ENCODE measurements at regions not wholly inside any gene's neighbourhood (a gene's known extent, or its start where the extent isn't known, plus 50 kb on each side); places are given as distances from the start of the nearest gene placed in this dataset.

DNA sequence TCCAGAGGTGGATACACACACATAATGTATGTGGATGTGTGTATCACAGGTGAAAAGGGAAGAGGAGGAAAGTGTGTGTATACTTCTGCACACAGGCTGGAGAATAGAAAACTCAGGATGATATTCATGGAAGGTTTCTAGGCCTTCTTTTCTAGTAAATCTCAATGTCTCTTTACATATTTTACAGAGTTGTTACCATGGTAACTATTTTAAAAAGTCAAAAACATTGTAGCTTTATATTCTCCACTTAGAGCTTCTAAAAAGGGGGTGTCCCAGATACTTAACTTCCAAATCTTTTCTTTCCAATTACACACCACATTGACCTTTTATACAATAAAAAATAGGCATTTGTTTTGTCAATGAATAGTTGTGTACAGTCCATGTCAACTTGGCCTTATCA is 604.8 kb upstream of the LCORL start:
- Histone ChIP-seq H3K27me3 (no peaks in the 10 kb centered on the region), H3K27ac (no peak overlapping the region), H3K4me3 (no peak overlapping the region), H3K4me1 (replicated peaks in 1 of 2) (no peaks in the 10 kb centered on the region), H3K36me3 (replicated peaks in 1 of 2) (no peaks in the 10 kb centered on the region), H3K9me3 (replicated peaks in 1 of 3) (no peaks in the 10 kb centered on the region)
- intact Hi-C loops (cut with DNase I): no loop called here
- TF ChIP-seq CTCF (IDR thresholded peaks at IDR 0.05) (no peak), POLR2A (IDR thresholded peaks at IDR 0.05) (no peak)
- DNase-seq: no peak

DNA sequence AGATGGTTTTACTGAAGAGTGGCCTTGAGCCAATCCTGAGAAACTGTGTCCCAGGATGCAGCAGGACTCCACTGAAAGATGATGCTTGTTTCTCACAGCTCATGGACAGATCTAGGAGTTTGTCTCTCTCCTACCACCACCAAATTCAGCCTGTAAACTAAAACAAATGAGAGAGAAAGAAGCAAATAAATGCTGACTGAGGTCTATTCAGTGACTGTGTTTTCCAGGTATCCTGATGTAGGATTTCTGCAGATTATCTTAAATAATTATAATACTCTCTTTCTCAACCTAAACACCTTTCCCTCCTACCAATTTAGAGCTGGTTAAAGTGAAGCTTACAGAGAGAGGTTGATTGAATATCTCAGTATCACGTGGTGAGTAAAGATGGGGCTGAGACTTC is 599.6 kb upstream of the LCORL start:
- H3K36me3 ChIP-seq (replicated peaks in 1 of 2): no peaks in the 10 kb centered on the region
- 53 to 71% (median 65%) methylated on average over 1 of the region's 1 CpG for WGBS, 4 donors
- no peak for TF ChIP-seq CTCF (IDR thresholded peaks at IDR 0.05)
- no peak for TF ChIP-seq POLR2A (IDR thresholded peaks at IDR 0.05)
- H3K27me3 ChIP-seq: no peaks in the 10 kb centered on the region
- H3K4me1 ChIP-seq (replicated peaks in 1 of 2): no peaks in the 10 kb centered on the region
- no peak for DNase-seq
- no peak overlapping the region for H3K4me3 ChIP-seq
- no peak overlapping the region for H3K27ac ChIP-seq
- intact Hi-C loops (cut with DNase I): no loop called here
- no peaks in the 10 kb centered on the region for H3K9me3 ChIP-seq (replicated peaks in 1 of 3)

- WGBS, 4 donors: 83 to 86% (median 84%) methylated on average over 6 of the region's 6 CpGs
- Histone ChIP-seq H3K9me3 (replicated peaks in 1 of 3) (no peaks in the 10 kb centered on the region), H3K27me3 (no peaks in the 10 kb centered on the region), H3K27ac (no peak overlapping the region), H3K4me1 (replicated peaks in 1 of 2) (no peaks in the 10 kb centered on the region), H3K36me3 (replicated peaks in 1 of 2) (no peaks in the 10 kb centered on the region), H3K4me3 (no peak overlapping the region)
- intact Hi-C loops (cut with DNase I): no loop called here
- DNase-seq: no peak
- TF ChIP-seq POLR2A (IDR thresholded peaks at IDR 0.05): no peak
- TF ChIP-seq CTCF (IDR thresholded peaks at IDR 0.05): no peak
Measured at GRCh38 chr4:18616720-18617119, 595.2 kb upstream of the LCORL start.

- no peaks in the 10 kb centered on the region for H3K9me3 ChIP-seq (replicated peaks in 1 of 3)
- DNase-seq: no peak
- H3K36me3 ChIP-seq (replicated peaks in 1 of 2): no peaks in the 10 kb centered on the region
- no peaks in the 10 kb centered on the region for H3K27me3 ChIP-seq
- intact Hi-C loops (cut with DNase I): no loop called here
- H3K4me3 ChIP-seq: no peak overlapping the region
- H3K4me1 ChIP-seq (replicated peaks in 1 of 2): no peaks in the 10 kb centered on the region
- WGBS, 4 donors: 66 to 76% (median 69%) methylated on average over 2 of the region's 2 CpGs
- no peak overlapping the region for H3K27ac ChIP-seq
- no peak for TF ChIP-seq POLR2A (IDR thresholded peaks at IDR 0.05)
- no peak for TF ChIP-seq CTCF (IDR thresholded peaks at IDR 0.05)
Measured at GRCh38 chr4:18611026-18611425, 589.5 kb upstream of the LCORL start.

All from adrenal gland (tissue), 9 donors.